ENCODE measurements at regions not wholly inside any gene's neighbourhood (a gene's known extent, or its start where the extent isn't known, plus 50 kb on each side); places are given as distances from the start of the nearest gene placed in this dataset.

DNA sequence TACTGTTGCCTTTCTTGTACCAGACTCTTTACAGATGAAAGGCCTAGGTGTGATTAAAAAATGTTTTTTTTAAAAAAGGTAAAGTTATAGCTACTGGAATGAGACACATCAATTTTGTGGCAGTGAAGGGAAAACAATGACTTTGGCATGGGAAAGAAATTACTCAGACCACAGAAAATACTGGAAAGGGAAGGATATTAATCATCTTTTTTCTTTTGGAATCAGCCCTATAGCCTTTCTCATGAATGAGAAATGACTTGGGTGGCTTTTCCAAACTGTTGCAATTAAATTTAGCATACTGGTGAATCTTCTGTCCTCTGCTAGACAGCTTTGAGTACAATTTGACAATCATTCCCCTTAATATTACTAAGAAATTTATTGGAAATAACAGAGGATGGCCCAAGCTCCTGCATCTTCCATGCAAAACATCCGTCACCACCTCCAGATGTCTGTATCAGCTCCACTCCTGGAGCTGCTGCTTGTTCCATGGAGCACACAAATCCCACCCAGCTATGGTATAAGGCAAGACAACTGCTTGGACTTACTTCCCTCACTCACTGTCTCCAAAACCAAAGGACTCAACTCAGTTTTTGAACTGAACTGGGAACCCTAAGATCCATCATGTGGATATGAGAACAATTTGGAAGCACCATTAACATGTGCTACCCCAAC, 97.6 kb upstream of the ARSJ start:
- no peak for ATAC-seq
- Mint-ChIP-seq H3K4me1 (no peaks in the 10 kb centered on the region), H3K4me3 (no peak overlapping the region), H3K27ac (no peak overlapping the region), H3K9me3 (no peaks in the 10 kb centered on the region), H3K36me3 (no peaks in the 10 kb centered on the region), H3K27me3 (no peaks in the 10 kb centered on the region)

DNA sequence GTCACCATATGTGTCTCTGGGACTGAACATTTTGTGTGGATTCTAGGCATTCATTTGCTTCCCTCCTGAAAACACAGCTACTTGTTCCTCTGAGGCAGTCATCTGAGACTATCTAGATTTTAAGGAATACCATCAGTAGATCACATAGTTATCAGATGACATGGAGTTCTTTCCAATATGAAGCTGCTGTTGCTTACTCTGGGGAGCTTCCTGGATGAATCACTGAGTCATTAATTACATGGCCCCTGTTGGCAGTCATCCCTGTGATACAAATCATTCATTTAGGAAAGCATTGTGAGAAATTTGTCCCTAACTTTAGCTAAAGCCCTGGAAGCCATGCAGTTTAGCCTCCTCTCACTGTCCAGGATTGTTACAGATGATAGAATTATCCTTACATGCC, 98.2 kb upstream of the ARSJ start:
- H3K4me3 Mint-ChIP-seq: no peak overlapping the region
- no peaks in the 10 kb centered on the region for H3K36me3 Mint-ChIP-seq
- no peak for ATAC-seq
- no peak overlapping the region for H3K27ac Mint-ChIP-seq
- peaks cover 4% of the 10 kb centered on the region for H3K27me3 Mint-ChIP-seq
- no peaks in the 10 kb centered on the region for H3K9me3 Mint-ChIP-seq
- no peaks in the 10 kb centered on the region for H3K4me1 Mint-ChIP-seq

GRCh38 chr4:114078636-114079035, 99.2 kb upstream of the ARSJ start:
- Mint-ChIP-seq H3K9me3 (no peaks in the 10 kb centered on the region), H3K27me3 (peaks cover 14% of the 10 kb centered on the region), H3K36me3 (no peaks in the 10 kb centered on the region), H3K27ac (no peak overlapping the region), H3K4me3 (no peak overlapping the region), H3K4me1 (no peaks in the 10 kb centered on the region)
- ATAC-seq: no peak

DNA sequence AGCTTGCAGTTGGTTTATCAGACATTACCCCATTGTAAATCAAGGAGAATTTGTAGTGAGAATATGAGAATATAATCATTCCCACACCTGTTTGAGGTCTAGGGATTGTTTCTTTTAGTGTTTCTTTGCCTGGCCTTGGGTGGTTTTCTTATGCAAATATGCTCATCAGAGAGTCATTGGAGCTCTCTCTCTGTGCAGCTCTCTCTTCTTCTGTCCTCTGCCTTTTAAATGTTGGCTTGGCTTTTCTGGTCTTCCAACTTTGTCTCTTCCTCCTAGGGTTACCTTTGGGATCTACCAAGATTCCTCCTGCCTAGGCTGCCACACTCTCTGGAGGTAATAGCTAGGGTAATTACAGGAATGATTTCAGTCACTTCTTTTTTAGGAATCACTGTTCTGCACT, 102.3 kb upstream of the ARSJ start:
- Mint-ChIP-seq H3K4me1 (no peaks in the 10 kb centered on the region), H3K27ac (no peak overlapping the region), H3K4me3 (no peak overlapping the region), H3K9me3 (no peaks in the 10 kb centered on the region), H3K27me3 (peaks cover 14% of the 10 kb centered on the region), H3K36me3 (no peaks in the 10 kb centered on the region)
- ATAC-seq: no peak

GRCh38 chr4:114082348-114082747, 102.9 kb upstream of the ARSJ start:
- Mint-ChIP-seq H3K36me3 (no peaks in the 10 kb centered on the region), H3K9me3 (no peaks in the 10 kb centered on the region), H3K4me3 (no peak overlapping the region), H3K27ac (no peak overlapping the region), H3K4me1 (no peaks in the 10 kb centered on the region), H3K27me3 (peaks cover 14% of the 10 kb centered on the region)
- no peak for ATAC-seq

DNA sequence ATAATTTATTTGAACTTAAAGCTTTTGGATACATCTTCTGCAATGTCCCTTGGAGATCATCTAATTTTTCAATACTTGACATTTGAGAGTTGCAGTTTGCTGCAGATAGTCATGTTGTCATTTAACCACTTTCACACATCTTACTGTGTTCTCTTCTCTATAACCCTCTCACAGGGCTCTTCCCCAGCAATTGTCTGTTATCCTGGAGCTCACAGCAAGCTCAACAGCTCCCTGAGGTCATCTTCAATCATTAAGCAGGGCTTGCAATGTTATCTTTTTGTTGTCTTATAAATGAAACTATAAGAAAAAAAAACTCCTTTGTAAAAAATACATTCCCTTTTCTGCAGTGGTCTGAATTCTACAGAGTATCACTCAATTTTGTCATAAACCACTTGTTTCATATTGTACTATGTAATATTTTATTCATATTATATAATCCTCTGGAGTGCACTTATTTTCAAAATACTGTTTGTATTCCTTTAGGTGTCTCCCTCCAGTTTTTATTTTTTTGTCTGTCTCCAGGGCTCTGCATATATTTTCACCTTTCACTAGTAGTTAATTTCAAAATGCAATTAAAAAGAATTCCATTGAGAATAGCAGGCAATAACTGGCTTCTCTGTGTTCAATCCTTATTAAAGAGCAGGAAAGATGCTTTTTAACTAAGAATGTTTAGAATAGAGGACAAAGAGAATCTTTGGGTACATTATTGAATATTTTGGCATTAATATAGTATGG, 106.3 kb upstream of the ARSJ start:
- Mint-ChIP-seq H3K4me3 (no peak overlapping the region), H3K9me3 (peaks cover 10% of the 10 kb centered on the region), H3K4me1 (no peaks in the 10 kb centered on the region), H3K36me3 (no peaks in the 10 kb centered on the region), H3K27ac (no peak overlapping the region), H3K27me3 (peaks cover 14% of the 10 kb centered on the region)
- no peak for ATAC-seq

DNA sequence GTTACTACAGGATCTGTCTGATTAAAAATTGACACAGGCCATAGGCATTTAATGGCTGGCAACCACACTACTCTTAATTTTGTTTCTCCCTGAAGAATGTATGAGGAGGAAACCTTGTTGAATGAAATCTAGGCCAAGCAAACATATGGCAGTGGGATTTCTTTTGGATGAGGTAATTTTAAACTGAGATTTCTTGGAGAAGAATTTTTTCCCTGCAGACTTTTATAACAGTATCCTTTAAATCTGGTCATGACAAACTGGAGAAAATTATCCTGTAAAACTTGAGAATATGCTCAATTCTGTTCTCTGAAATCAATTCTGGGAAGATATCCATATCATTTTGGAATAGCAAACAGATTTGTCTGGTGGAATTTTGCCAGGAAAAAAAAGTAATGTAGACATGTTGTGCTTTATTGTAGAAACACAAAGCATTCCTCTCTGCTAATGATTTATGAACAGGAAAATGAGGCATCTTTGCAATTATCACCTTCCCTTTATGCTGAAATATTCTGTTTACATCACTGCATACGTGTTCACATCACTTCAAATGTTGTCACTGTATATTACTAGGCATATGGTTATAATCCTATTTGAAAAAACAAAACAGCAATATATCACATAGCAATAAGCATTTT, 108.3 kb upstream of the ARSJ start:
- H3K27me3 Mint-ChIP-seq: peaks cover 9% of the 10 kb centered on the region
- no peak overlapping the region for H3K4me3 Mint-ChIP-seq
- peaks cover 10% of the 10 kb centered on the region for H3K9me3 Mint-ChIP-seq
- no peak overlapping the region for H3K27ac Mint-ChIP-seq
- H3K36me3 Mint-ChIP-seq: no peaks in the 10 kb centered on the region
- H3K4me1 Mint-ChIP-seq: no peaks in the 10 kb centered on the region
- no peak for ATAC-seq

- Mint-ChIP-seq H3K27ac (no peak overlapping the region), H3K27me3 (peaks cover under 1% of the 10 kb centered on the region), H3K36me3 (no peaks in the 10 kb centered on the region), H3K4me3 (no peak overlapping the region), H3K9me3 (peaks cover 10% of the 10 kb centered on the region), H3K4me1 (no peaks in the 10 kb centered on the region)
- ATAC-seq: no peak
Measured at GRCh38 chr4:114088481-114088880, 109.0 kb upstream of the ARSJ start.

- Mint-ChIP-seq H3K4me1 (no peaks in the 10 kb centered on the region), H3K36me3 (no peaks in the 10 kb centered on the region), H3K4me3 (no peak overlapping the region), H3K27me3 (no peaks in the 10 kb centered on the region), H3K9me3 (peaks cover 10% of the 10 kb centered on the region), H3K27ac (no peak overlapping the region)
- no peak for ATAC-seq
Measured at GRCh38 chr4:114091546-114091945, 112.1 kb upstream of the ARSJ start.

GRCh38 chr4:114093221-114093715, 113.8 kb upstream of the ARSJ start:
- H3K36me3 Mint-ChIP-seq: no peaks in the 10 kb centered on the region
- peaks cover 10% of the 10 kb centered on the region for H3K9me3 Mint-ChIP-seq
- no peaks in the 10 kb centered on the region for H3K27me3 Mint-ChIP-seq
- H3K4me3 Mint-ChIP-seq: no peak overlapping the region
- H3K4me1 Mint-ChIP-seq: no peaks in the 10 kb centered on the region
- ATAC-seq: no peak
- no peak overlapping the region for H3K27ac Mint-ChIP-seq

- Mint-ChIP-seq H3K4me1 (no peaks in the 10 kb centered on the region), H3K9me3 (no peaks in the 10 kb centered on the region), H3K27me3 (peaks cover 26% of the 10 kb centered on the region), H3K27ac (no peak overlapping the region), H3K36me3 (no peaks in the 10 kb centered on the region), H3K4me3 (no peak overlapping the region)
- ATAC-seq: no peak
Measured at GRCh38 chr4:114100288-114101031, 121.0 kb upstream of the ARSJ start.

- no peak for ATAC-seq
- no peaks in the 10 kb centered on the region for H3K36me3 Mint-ChIP-seq
- H3K9me3 Mint-ChIP-seq: no peaks in the 10 kb centered on the region
- H3K27me3 Mint-ChIP-seq: peaks cover 24% of the 10 kb centered on the region
- H3K4me3 Mint-ChIP-seq: no peak overlapping the region
- H3K27ac Mint-ChIP-seq: no peak overlapping the region
- no peaks in the 10 kb centered on the region for H3K4me1 Mint-ChIP-seq
Measured at GRCh38 chr4:114103908-114104307, 124.5 kb upstream of the ARSJ start.

- no peaks in the 10 kb centered on the region for H3K9me3 Mint-ChIP-seq
- H3K27me3 Mint-ChIP-seq: no peaks in the 10 kb centered on the region
- peak; percentile 26 for ATAC-seq
- no peaks in the 10 kb centered on the region for H3K36me3 Mint-ChIP-seq
- H3K4me3 Mint-ChIP-seq: no peak overlapping the region
- H3K27ac Mint-ChIP-seq: no peak overlapping the region
- no peaks in the 10 kb centered on the region for H3K4me1 Mint-ChIP-seq
Measured at GRCh38 chr4:114108869-114109268, 129.4 kb upstream of the ARSJ start.

DNA sequence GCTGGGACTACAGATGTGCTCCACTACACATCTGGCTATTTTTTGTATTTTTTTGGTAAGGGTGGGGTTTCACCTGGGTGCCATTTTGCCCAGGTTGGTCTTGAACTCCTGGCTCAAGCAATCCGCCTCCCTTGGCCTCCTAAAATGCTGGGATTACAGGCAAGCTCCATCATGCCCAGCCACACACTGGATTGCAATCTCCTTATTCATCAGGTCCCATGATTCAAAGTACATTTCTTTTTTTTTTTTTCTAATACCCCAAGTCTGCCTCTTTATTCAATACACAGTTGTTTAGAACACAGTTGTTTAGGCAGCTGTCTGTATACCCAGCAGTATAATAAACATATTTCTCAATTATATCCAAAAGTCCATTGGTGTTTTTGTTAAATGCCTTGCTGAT, 130.3 kb upstream of the ARSJ start:
- ATAC-seq: no peak
- Mint-ChIP-seq H3K27ac (no peak overlapping the region), H3K36me3 (no peaks in the 10 kb centered on the region), H3K4me1 (no peaks in the 10 kb centered on the region), H3K9me3 (no peaks in the 10 kb centered on the region), H3K27me3 (no peaks in the 10 kb centered on the region), H3K4me3 (no peak overlapping the region)

GRCh38 chr4:114115526-114115925, 136.1 kb upstream of the ARSJ start:
- H3K27ac Mint-ChIP-seq: no peak overlapping the region
- no peaks in the 10 kb centered on the region for H3K9me3 Mint-ChIP-seq
- no peaks in the 10 kb centered on the region for H3K27me3 Mint-ChIP-seq
- no peaks in the 10 kb centered on the region for H3K36me3 Mint-ChIP-seq
- H3K4me1 Mint-ChIP-seq: no peaks in the 10 kb centered on the region
- H3K4me3 Mint-ChIP-seq: no peak overlapping the region
- no peak for ATAC-seq

Measured in stimulated activated memory B cell treated with anti-CD40 and anti-IgM and Interleukin-4, amounts not matched to agents 10 μg/mL and 1 μg/mL and 100 μg/mL, for 72 hours (primary cell).